H9 (cell line): ENCODE measurements at regions not wholly inside any gene's neighbourhood (a gene's known extent, or its start where the extent isn't known, plus 50 kb on each side); places are given as distances from the start of the nearest gene placed in this dataset.

Experiments used
- DNase-seq: peaks from one replicate; pipeline ENCODE4 v3.0.0-alpha.2; 2017
- H2AFZ ChIP-seq: one replicate; pipeline ENCODE4 v1.6.1; 2013; ENCODE audit warnings: mild to moderate bottlenecking, low read length, control low read depth, moderate library complexity
- H2AK5ac ChIP-seq: 2 replicates; pipeline ENCODE4 v1.6.1; 2013; ENCODE audit warnings: low read length, control low read depth, mixed read lengths; ENCODE audit not compliant: insufficient read length
- H2BK120ac ChIP-seq: one replicate; pipeline ENCODE4 v1.6.1; 2013; ENCODE audit warnings: low read depth, mild to moderate bottlenecking, low read length, control low read depth, inconsistent platforms; ENCODE audit not compliant: poor library complexity, severe bottlenecking
- H2BK12ac ChIP-seq: 2 replicates; pipeline ENCODE4 v1.6.1; 2013; ENCODE audit warnings: low read length, control low read depth, mixed read lengths, low read depth; ENCODE audit not compliant: insufficient read length
- H2BK15ac ChIP-seq: 2 replicates; pipeline ENCODE4 v1.6.1; 2013; ENCODE audit warnings: low read depth, low read length, control low read depth
- H2BK20ac ChIP-seq: one replicate; pipeline ENCODE4 v1.6.1; 2013; ENCODE audit warnings: low read depth, mild to moderate bottlenecking, low read length, control low read depth, inconsistent platforms; ENCODE audit not compliant: poor library complexity, severe bottlenecking
- H2BK5ac ChIP-seq: 2 replicates; pipeline ENCODE4 v1.6.1; 2013; ENCODE audit warnings: low read length, control low read depth, mixed read lengths; ENCODE audit not compliant: insufficient read length
- H3K14ac ChIP-seq: 2 replicates; pipeline ENCODE4 v1.6.1; 2013; ENCODE audit warnings: low read length, control low read depth; ENCODE audit not compliant: insufficient read depth
- H3K18ac ChIP-seq: 2 replicates; pipeline ENCODE4 v1.6.1; 2013; ENCODE audit warnings: low read depth, mild to moderate bottlenecking, mixed read lengths, low read length, control low read depth; ENCODE audit not compliant: insufficient read length
- H3K23ac ChIP-seq: 2 replicates; pipeline ENCODE4 v1.6.1; 2013; ENCODE audit warnings: low read length, control low read depth, mixed read lengths, low read depth; ENCODE audit not compliant: insufficient read length
- H3K23me2 ChIP-seq: 2 replicates; pipeline ENCODE4 v1.6.1; 2013; ENCODE audit warnings: low read depth, mild to moderate bottlenecking, mixed read lengths, low read length, control low read depth; ENCODE audit not compliant: insufficient read length, poor library complexity, severe bottlenecking
- H3K27ac ChIP-seq: 2 replicates; pipeline ENCODE4 v1.5.1; 2013; ENCODE audit warnings: low read length, control low read depth, mixed read lengths, low read depth; ENCODE audit not compliant: insufficient read length
- H3K27me3 ChIP-seq: 2 replicates; pipeline ENCODE4 v1.6.1; 2013; ENCODE audit warnings: low read length, control low read depth, inconsistent platforms; ENCODE audit not compliant: insufficient read depth
- H3K4ac ChIP-seq: 2 replicates; pipeline ENCODE4 v1.6.1; 2013; ENCODE audit warnings: low read depth, mild to moderate bottlenecking, control low read depth, inconsistent platforms, low read length, moderate library complexity
- H3K4me1 ChIP-seq: 2 replicates; pipeline ENCODE4 v1.6.1; 2013; ENCODE audit warnings: low read length, control low read depth, inconsistent platforms; ENCODE audit not compliant: insufficient read depth
- H3K4me2 ChIP-seq: 2 replicates; pipeline ENCODE4 v1.6.1; 2013; ENCODE audit warnings: low read length, control low read depth, mixed read lengths; ENCODE audit not compliant: insufficient read length, insufficient read depth
- H3K56ac ChIP-seq: 2 replicates; pipeline ENCODE4 v1.6.1; 2013; ENCODE audit warnings: low read depth, mild to moderate bottlenecking, mixed read lengths, low read length, control low read depth; ENCODE audit not compliant: insufficient read length
- H3K79me1 ChIP-seq: 2 replicates; pipeline ENCODE4 v1.6.1; 2013; ENCODE audit warnings: low read depth, mild to moderate bottlenecking, moderate library complexity, low read length, control low read depth, inconsistent platforms; ENCODE audit not compliant: insufficient read depth, poor library complexity, severe bottlenecking
- H3K79me2 ChIP-seq: 2 replicates; pipeline ENCODE4 v1.6.1; 2013; ENCODE audit warnings: low read length, control low read depth, inconsistent platforms; ENCODE audit not compliant: insufficient read depth
- H3K9ac ChIP-seq: 2 replicates; pipeline ENCODE4 v1.6.1; 2013; ENCODE audit warnings: low read length, control low read depth, mixed read lengths; ENCODE audit not compliant: insufficient read length; ENCODE audit errors: extremely low read depth
- H3K9me3 ChIP-seq: one replicate; pipeline ENCODE4 v1.6.1; 2013; ENCODE audit warnings: low read depth, low read length, inconsistent platforms; ENCODE audit not compliant: control insufficient read depth
- H3T11ph ChIP-seq: one replicate; pipeline ENCODE4 v1.6.1; 2013; ENCODE audit warnings: mild to moderate bottlenecking, low read length, control low read depth, inconsistent platforms
- H4K20me1 ChIP-seq: one replicate; pipeline ENCODE4 v1.6.1; 2013; ENCODE audit not compliant: control insufficient read depth, insufficient read length, insufficient read depth
- H4K5ac ChIP-seq: 2 replicates; pipeline ENCODE4 v1.6.1; 2013; ENCODE audit warnings: low read depth, mild to moderate bottlenecking, mixed read lengths, low read length, control low read depth; ENCODE audit not compliant: insufficient read length
- H4K8ac ChIP-seq: replicated peaks from 2 replicates; pipeline ENCODE4 v1.6.1; 2013; ENCODE audit warnings: low read length, control low read depth, mixed read lengths, low read depth; ENCODE audit not compliant: insufficient read length
- H4K91ac ChIP-seq: 2 replicates; pipeline ENCODE4 v1.6.1; 2013; ENCODE audit warnings: low read depth, mild to moderate bottlenecking, moderate library complexity, mixed read lengths, low read length, control low read depth; ENCODE audit not compliant: insufficient read length
- H3K27ac Mint-ChIP-seq, 3 experiments: 2 replicates in 2 of 3; 3 replicates in 1 of 3; pipeline ENCODE4 v1.8.0; 2020 to 2021; ENCODE audit warnings: mixed read lengths in 3 of 3, mild to moderate bottlenecking in 1 of 3, moderate library complexity in 1 of 3
- H3K27me3 Mint-ChIP-seq: 2 replicates; pipeline ENCODE4 v1.8.0; 2021; ENCODE audit warnings: low read depth, mild to moderate bottlenecking, moderate library complexity, mixed read lengths
- H3K36me3 Mint-ChIP-seq, 3 experiments: 2 replicates in 2 of 3; 3 replicates in 1 of 3; pipeline ENCODE4 v1.8.0; 2020 to 2021; ENCODE audit warnings: low read depth in 3 of 3, mixed read lengths in 3 of 3; ENCODE audit not compliant: insufficient read depth in 1 of 3
- H3K4me1 Mint-ChIP-seq, 2 experiments: 2 replicates each; pipeline ENCODE4 v1.8.0; 2020; ENCODE audit warnings: mixed read lengths in 2 of 2
- H3K4me3 Mint-ChIP-seq, 2 experiments: 2 replicates in 1 of 2; 3 replicates in 1 of 2; pipeline ENCODE4 v1.8.0; 2020 to 2021; ENCODE audit warnings: mild to moderate bottlenecking in 2 of 2, mixed read lengths in 2 of 2, moderate library complexity in 1 of 2
- H3K9me3 Mint-ChIP-seq, 2 experiments: 2 replicates in 1 of 2; 3 replicates in 1 of 2; pipeline ENCODE4 v1.8.0; 2020; ENCODE audit warnings: mild to moderate bottlenecking in 2 of 2, mixed read lengths in 2 of 2, moderate library complexity in 1 of 2
- WGBS: extraction: QIAGEN DNeasy Blood & Tissue Kit; methylation state at CpG from one replicate; pipeline ENCODE4 v1.1.7; 2013; ENCODE audit warnings: missing lambda C conversion rate, low lambda C conversion rate, mixed read lengths; ENCODE audit not compliant: insufficient read length; ENCODE audit errors: extremely low coverage; 5-methylcytosine and 5-hydroxymethylcytosine counted together
- TF ChIP-seq, protein P1 (sequence below): fragments of 200-600 bp; sonication (generic); conservative IDR thresholded peaks from 3 replicates; pipeline ENCODE4 v1.8.0; 2021; ENCODE audit warnings: antibody characterized with exemption, mild to moderate bottlenecking

DNA sequence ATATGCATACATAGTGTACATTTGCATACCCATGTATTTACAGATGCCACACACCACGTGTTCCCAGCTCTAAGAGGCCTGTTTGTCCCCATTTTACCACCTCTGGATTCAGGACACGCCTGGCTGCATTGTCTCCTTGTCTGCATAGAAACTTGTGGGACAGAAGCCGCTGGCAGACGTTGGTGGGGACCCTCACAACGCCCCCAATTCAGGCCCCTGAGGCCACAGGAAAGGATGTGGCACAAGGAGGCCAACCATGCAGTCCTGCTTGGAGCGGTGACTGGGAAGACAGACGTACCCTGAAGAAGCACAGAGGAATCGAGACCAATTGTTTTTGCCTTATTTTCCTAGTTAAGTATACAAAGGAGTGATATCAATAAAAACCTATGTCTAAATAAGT lies 96.1 kb downstream of the ANKRD10 start:
- no peaks in the 10 kb centered on the region for H3K79me2 ChIP-seq
- H3K27ac Mint-ChIP-seq: no peak overlapping the region
- H3K27me3 ChIP-seq: no peaks in the 10 kb centered on the region; the same call in 1 of the 2 replicates
- no peak overlapping the region for H3T11ph ChIP-seq
- no peak overlapping the region for H4K91ac ChIP-seq
- H3K27me3 Mint-ChIP-seq: peaks cover under 1% of the 10 kb centered on the region
- no peak overlapping the region for H2AFZ ChIP-seq
- no peak overlapping the region for H2BK5ac ChIP-seq
- no peaks in the 10 kb centered on the region for H3K36me3 Mint-ChIP-seq
- peaks cover 4% of the 10 kb centered on the region for H3K23me2 ChIP-seq
- no peak overlapping the region for H3K23ac ChIP-seq
- H3K9ac ChIP-seq: no peak overlapping the region
- no peak overlapping the region for H3K4ac ChIP-seq
- H3K9me3 Mint-ChIP-seq: no peaks in the 10 kb centered on the region
- no peak overlapping the region for H2AK5ac ChIP-seq
- no peaks in the 10 kb centered on the region for H3K79me1 ChIP-seq
- H2BK120ac ChIP-seq: no peak overlapping the region
- no peak overlapping the region; the same call in 1 of the 2 replicates for H3K14ac ChIP-seq
- no peak overlapping the region for H3K27ac ChIP-seq
- H2BK15ac ChIP-seq: no peak overlapping the region
- H4K20me1 ChIP-seq: no peaks in the 10 kb centered on the region
- no peak overlapping the region for H3K4me2 ChIP-seq
- no peak overlapping the region for H3K18ac ChIP-seq
- no peak overlapping the region for H3K56ac ChIP-seq
- TF ChIP-seq, protein P1, sequence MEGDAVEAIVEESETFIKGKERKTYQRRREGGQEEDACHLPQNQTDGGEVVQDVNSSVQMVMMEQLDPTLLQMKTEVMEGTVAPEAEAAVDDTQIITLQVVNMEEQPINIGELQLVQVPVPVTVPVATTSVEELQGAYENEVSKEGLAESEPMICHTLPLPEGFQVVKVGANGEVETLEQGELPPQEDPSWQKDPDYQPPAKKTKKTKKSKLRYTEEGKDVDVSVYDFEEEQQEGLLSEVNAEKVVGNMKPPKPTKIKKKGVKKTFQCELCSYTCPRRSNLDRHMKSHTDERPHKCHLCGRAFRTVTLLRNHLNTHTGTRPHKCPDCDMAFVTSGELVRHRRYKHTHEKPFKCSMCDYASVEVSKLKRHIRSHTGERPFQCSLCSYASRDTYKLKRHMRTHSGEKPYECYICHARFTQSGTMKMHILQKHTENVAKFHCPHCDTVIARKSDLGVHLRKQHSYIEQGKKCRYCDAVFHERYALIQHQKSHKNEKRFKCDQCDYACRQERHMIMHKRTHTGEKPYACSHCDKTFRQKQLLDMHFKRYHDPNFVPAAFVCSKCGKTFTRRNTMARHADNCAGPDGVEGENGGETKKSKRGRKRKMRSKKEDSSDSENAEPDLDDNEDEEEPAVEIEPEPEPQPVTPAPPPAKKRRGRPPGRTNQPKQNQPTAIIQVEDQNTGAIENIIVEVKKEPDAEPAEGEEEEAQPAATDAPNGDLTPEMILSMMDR: no peak
- H4K8ac ChIP-seq: no peak overlapping the region
- H3K4me1 Mint-ChIP-seq: peaks cover 14 to 22% of the 10 kb centered on the region in 2 experiments
- no peak overlapping the region for H2BK12ac ChIP-seq
- no CpG with 5 or more reads among the region's 8 CpGs for WGBS
- no peak overlapping the region for H2BK20ac ChIP-seq
- H3K9me3 ChIP-seq: no peaks in the 10 kb centered on the region
- H4K5ac ChIP-seq: no peak overlapping the region
- H3K4me3 Mint-ChIP-seq: no peak overlapping the region
- no peaks in the 10 kb centered on the region for H3K4me1 ChIP-seq
- DNase-seq: no peak
